IMR-90 (cell line): ENCODE measurements at regions not wholly inside any gene's neighbourhood (a gene's known extent, or its start where the extent isn't known, plus 50 kb on each side); places are given as distances from the start of the nearest gene placed in this dataset.

Experiments
- ATAC-seq: fragments of 200-7000 bp; cut with Tn5 transposase; 2 replicates; pipeline ENCODE4 v1.9.1; 2020; ENCODE audit warnings: low read depth, mild to moderate bottlenecking, moderate library complexity
- BruUV-seq: library from RNA; stranded (reverse); fragments of 400-500 nt; replicated peaks from 2 replicates; lab custom pipeline; 2021; lab: Mats Ljungman, UMichigan
- CTCF ChIA-PET: fragments of 300-600 bp; formaldehyde crosslinking; extraction: SDS; loops from one replicate; lab custom pipeline; 2021; ENCODE audit warnings: antibody characterized with exemption; lab: Yijun Ruan, JAX
- POLR2A ChIA-PET: fragments of 300-600 bp; sonication (Branson Sonifier 250); formaldehyde crosslinking; loops from one replicate; lab custom pipeline; 2022; ENCODE audit warnings: antibody characterized with exemption; ENCODE audit not compliant: unreplicated experiment; lab: Charles Lee
- DNase-seq: peaks from one replicate; pipeline ENCODE4 v3.0.0; 2013
- H2AFZ ChIP-seq: replicated peaks from 2 replicates; pipeline ENCODE3; 2013; ENCODE audit warnings: low read length, mild to moderate bottlenecking; ENCODE audit not compliant: poor library complexity
- H2AK5ac ChIP-seq: 2 replicates; pipeline ENCODE4 v1.6.1; 2013; ENCODE audit warnings: low read depth, low read length, inconsistent platforms
- H2AK9ac ChIP-seq: replicated peaks from 2 replicates; pipeline ENCODE3; 2013; ENCODE audit warnings: mild to moderate bottlenecking, low read depth, low read length, moderate library complexity; ENCODE audit not compliant: poor library complexity
- H2BK120ac ChIP-seq: 2 replicates; pipeline ENCODE4 v1.6.1; 2013; ENCODE audit warnings: low read depth, low read length, inconsistent platforms
- H2BK15ac ChIP-seq: 3 replicates; pipeline ENCODE4 v1.6.1; 2013; ENCODE audit warnings: low read depth, low read length, inconsistent platforms
- H2BK20ac ChIP-seq: 2 replicates; pipeline ENCODE4 v1.6.1; 2013; ENCODE audit warnings: low read depth, mild to moderate bottlenecking, inconsistent platforms, low read length, moderate library complexity
- H2BK5ac ChIP-seq: 2 replicates; pipeline ENCODE4 v1.6.1; 2013; ENCODE audit warnings: mild to moderate bottlenecking, low read depth, low read length, inconsistent platforms; ENCODE audit not compliant: poor library complexity, severe bottlenecking
- H3K14ac ChIP-seq: replicated peaks from 2 replicates; pipeline ENCODE4 v1.6.1; 2013; ENCODE audit warnings: low read depth, low read length, inconsistent platforms
- H3K18ac ChIP-seq: 2 replicates; pipeline ENCODE4 v1.6.1; 2013; ENCODE audit warnings: low read depth, low read length, control low read depth
- H3K23ac ChIP-seq: 2 replicates; pipeline ENCODE4 v1.6.1; 2013; ENCODE audit warnings: low read depth, low read length, inconsistent platforms
- H3K27ac ChIP-seq: 2 replicates; pipeline ENCODE4 v1.5.1; 2013; ENCODE audit warnings: mild to moderate bottlenecking, control low read depth, low read length; ENCODE audit not compliant: insufficient read depth
- H3K27me3 ChIP-seq: 2 replicates; pipeline ENCODE4 v1.6.1; 2013; ENCODE audit warnings: low read length; ENCODE audit not compliant: control insufficient read depth, insufficient read depth
- H3K36me3 ChIP-seq: 2 replicates; pipeline ENCODE4 v1.6.1; 2013; ENCODE audit warnings: low read length, mixed read lengths; ENCODE audit not compliant: control insufficient read depth, insufficient read depth
- H3K4ac ChIP-seq: 2 replicates; pipeline ENCODE4 v1.6.1; 2013; ENCODE audit warnings: low read depth, low read length, inconsistent platforms
- H3K4me1 ChIP-seq: 2 replicates; pipeline ENCODE4 v1.6.1; 2013; ENCODE audit warnings: low read length, mixed read lengths; ENCODE audit not compliant: control insufficient read depth, insufficient read depth
- H3K4me2 ChIP-seq: 2 replicates; pipeline ENCODE4 v1.6.1; 2013; ENCODE audit warnings: low read depth, mild to moderate bottlenecking, control low read depth, low read length, moderate library complexity
- H3K4me3 ChIP-seq: 2 replicates; pipeline ENCODE4 v1.5.1; 2013; ENCODE audit warnings: low read depth, mild to moderate bottlenecking, control low read depth, low read length, moderate library complexity; ENCODE audit not compliant: insufficient read depth
- H3K56ac ChIP-seq: 2 replicates; pipeline ENCODE4 v1.6.1; 2013; ENCODE audit warnings: low read length, inconsistent platforms; ENCODE audit not compliant: insufficient read depth; ENCODE audit errors: extremely low read depth
- H3K79me1 ChIP-seq, 2 experiments: 2 replicates each; pipeline ENCODE4 v1.6.1; 2013; ENCODE audit warnings: low read length in 2 of 2, inconsistent platforms in 1 of 2, low read depth in 1 of 2
- H3K9ac ChIP-seq: 2 replicates; pipeline ENCODE4 v1.6.1; 2013; ENCODE audit warnings: low read depth, low read length, control low read depth
- H3K9me1 ChIP-seq: 2 replicates; pipeline ENCODE4 v1.6.1; 2013; ENCODE audit warnings: low read length, inconsistent platforms; ENCODE audit not compliant: insufficient read depth
- H3K9me3 ChIP-seq: 2 replicates; pipeline ENCODE4 v1.6.1; 2013; ENCODE audit warnings: low read length; ENCODE audit not compliant: control insufficient read depth, insufficient read depth
- H4K20me1 ChIP-seq: 2 replicates; pipeline ENCODE4 v1.6.1; 2013; ENCODE audit warnings: low read length, inconsistent platforms; ENCODE audit not compliant: insufficient read depth
- H4K5ac ChIP-seq: 2 replicates; pipeline ENCODE4 v1.6.1; 2013; ENCODE audit warnings: mild to moderate bottlenecking, low read depth, low read length, control low read depth
- H4K8ac ChIP-seq, 2 experiments: 2 replicates each; pipeline ENCODE4 v1.6.1; 2013; ENCODE audit warnings: low read depth in 2 of 2, low read length in 2 of 2, control low read depth in 1 of 2, inconsistent platforms in 1 of 2
- H4K91ac ChIP-seq: 2 replicates; pipeline ENCODE4 v1.6.1; 2013; ENCODE audit warnings: low read depth, low read length, inconsistent platforms; ENCODE audit not compliant: insufficient read depth
- BHLHE40 ChIP-seq: fragments of 150-350 bp; IDR thresholded peaks from 2 replicates; pipeline ENCODE4 v1.6.1; 2016; ENCODE audit warnings: mild to moderate bottlenecking, low read depth, low read length
- CEBPB ChIP-seq: IDR thresholded peaks from 2 replicates; pipeline ENCODE4 v1.6.1; 2012; ENCODE audit warnings: low read depth, low read length, improper control_type of control experiment
- CHD1 ChIP-seq: IDR thresholded peaks from 2 replicates; pipeline ENCODE4 v1.6.1; 2012; ENCODE audit warnings: low read depth, low read length, improper control_type of control experiment
- NFE2L2 ChIP-seq: fragments of 150-350 bp; IDR thresholded peaks from 2 replicates; pipeline ENCODE4 v1.6.1; 2016; ENCODE audit warnings: low read depth, mild to moderate bottlenecking, low read length
- RCOR1 ChIP-seq: IDR thresholded peaks from 2 replicates; pipeline ENCODE4 v1.6.1; 2012; ENCODE audit warnings: mild to moderate bottlenecking, low read length, improper control_type of control experiment; ENCODE audit not compliant: insufficient replicate concordance
- WGBS, 2 experiments: methylation state at CpG; one replicate each; pipeline versions ENCODE4 v1.1.5 to v1.1.7; 2013; ENCODE audit warnings: missing lambda C conversion rate in 2 of 2; ENCODE audit not compliant: insufficient read length in 1 of 2; ENCODE audit errors: extremely low coverage in 2 of 2; 5-methylcytosine and 5-hydroxymethylcytosine counted together
- dilution Hi-C: fragments of 300-500 bp; cut with HindIII; formaldehyde crosslinking; loops from one replicate; pipeline ENCODE4 v1.14.3; 2018; ENCODE audit warnings: low sequenced_read_pairs; ENCODE audit not compliant: unreplicated experiment
- in situ Hi-C: fragments of 300-500 bp; cut with MboI; formaldehyde crosslinking; loops from 3 replicates; pipeline ENCODE4 v1.14.3; 2019; ENCODE audit warnings: low sequenced_read_pairs, inconsistent platforms, mixed read lengths
- intact Hi-C: fragments of 100-400 bp; cut with micrococcal nuclease; formaldehyde crosslinking; loops from 2 replicates; pipeline ENCODE4 v1.10.0; 2022

- H3K4ac ChIP-seq = no peak overlapping the region
- ChIA-PET POLR2A (no interaction called here), CTCF (no interaction called here)
- TF ChIP-seq CEBPB (no peak), CHD1 (no peak), RCOR1 (no peak), BHLHE40 (no peak), NFE2L2 (no peak)
- dilution Hi-C loops = no loop called here
- no CpG with 5 or more reads among the region's 1 CpG for WGBS, 2 experiments
- H4K5ac ChIP-seq = no peak overlapping the region
- no peak overlapping the region for H3K9ac ChIP-seq
- no peak overlapping the region for H3K27ac ChIP-seq
- no peaks in the 10 kb centered on the region for H3K79me1 ChIP-seq
- no peak overlapping the region for H2AFZ ChIP-seq
- no peak for DNase-seq
- no peak overlapping the region for H2AK5ac ChIP-seq
- H3K4me1 ChIP-seq = no peaks in the 10 kb centered on the region
- no peak overlapping the region for H4K91ac ChIP-seq
- no peaks in the 10 kb centered on the region for H4K20me1 ChIP-seq
- H2BK15ac ChIP-seq = no peak overlapping the region
- no peak overlapping the region for H2BK5ac ChIP-seq
- H2AK9ac ChIP-seq = no peak overlapping the region
- H3K4me3 ChIP-seq = no peak overlapping the region
- H4K8ac ChIP-seq = no peak overlapping the region
- BruUV-seq = no TSS peak
- H2BK120ac ChIP-seq = no peak overlapping the region
- no peaks in the 10 kb centered on the region for H3K9me3 ChIP-seq
- no peak overlapping the region for H3K4me2 ChIP-seq
- H3K23ac ChIP-seq = no peak overlapping the region
- H3K36me3 ChIP-seq = no peaks in the 10 kb centered on the region
- no peak overlapping the region for H3K56ac ChIP-seq
- ATAC-seq = no peak
- H3K18ac ChIP-seq = no peak overlapping the region
- no peak overlapping the region for H3K14ac ChIP-seq
- in situ Hi-C loops = no loop called here
- intact Hi-C loops = no loop called here
- H3K9me1 ChIP-seq = no peaks in the 10 kb centered on the region
- H3K27me3 ChIP-seq = no peaks in the 10 kb centered on the region
- no peak overlapping the region for H2BK20ac ChIP-seq
Observed at GRCh38 chr5:44028226-44028625, 361.0 kb downstream of the FGF10 start.
